Loucy (cell line): ENCODE measurements at regions not wholly inside any gene's neighbourhood (a gene's known extent, or its start where the extent isn't known, plus 50 kb on each side); places are given as distances from the start of the nearest gene placed in this dataset.

Experiments used
- H2AFZ ChIP-seq: fragments of 200-600 bp; sonication (generic); 2 replicates; pipeline ENCODE4 v1.6.0; 2016; ENCODE audit warnings: antibody characterized with exemption, mild to moderate bottlenecking, low read length, moderate library complexity
- H3F3A ChIP-seq: fragments of 200-600 bp; 2 replicates; pipeline ENCODE4 v1.6.0; 2016; ENCODE audit warnings: antibody characterized with exemption, low read depth, mild to moderate bottlenecking
- H3K27me3 ChIP-seq: fragments of 200-600 bp; sonication (generic); 2 replicates; pipeline ENCODE4 v1.6.1; 2014; ENCODE audit warnings: low read length, mild to moderate bottlenecking; ENCODE audit not compliant: insufficient read depth, poor library complexity, severe bottlenecking
- H3K36me3 ChIP-seq: fragments of 200-600 bp; sonication (generic); 2 replicates; pipeline ENCODE4 v1.6.1; 2016; ENCODE audit warnings: low read length; ENCODE audit not compliant: insufficient read depth
- H3K4me1 ChIP-seq: fragments of 200-600 bp; sonication (generic); 2 replicates; pipeline ENCODE4 v1.5.1; 2014; ENCODE audit warnings: low read length, mild to moderate bottlenecking; ENCODE audit not compliant: insufficient read depth, poor library complexity, severe bottlenecking
- H3K4me2 ChIP-seq: fragments of 200-600 bp; sonication (generic); 2 replicates; pipeline ENCODE4 v1.6.0; 2014; ENCODE audit warnings: antibody characterized with exemption, low read length, low read depth, mild to moderate bottlenecking; ENCODE audit not compliant: poor library complexity, severe bottlenecking
- H3K4me3 ChIP-seq: fragments of 200-600 bp; sonication (generic); 2 replicates; pipeline ENCODE4 v1.5.1; 2014; ENCODE audit warnings: low read length, mild to moderate bottlenecking, mixed read lengths; ENCODE audit not compliant: poor library complexity, severe bottlenecking
- H3K79me2 ChIP-seq: fragments of 200-600 bp; sonication (generic); 2 replicates; pipeline ENCODE4 v1.6.1; 2014; ENCODE audit warnings: low read length; ENCODE audit not compliant: insufficient read depth
- H3K9ac ChIP-seq: fragments of 200-600 bp; sonication (generic); 2 replicates; pipeline ENCODE4 v1.6.0; 2014; ENCODE audit warnings: mild to moderate bottlenecking, low read depth, low read length, moderate library complexity; ENCODE audit not compliant: poor library complexity, severe bottlenecking
- H3K9me2 ChIP-seq: fragments of 200-600 bp; sonication (generic); replicated peaks from 2 replicates; pipeline ENCODE4 v1.6.1; 2016; ENCODE audit warnings: low read depth, low read length, mixed read lengths
- H3K9me3 ChIP-seq: fragments of 200-600 bp; sonication (generic); 2 replicates; pipeline ENCODE4 v1.6.1; 2014; ENCODE audit warnings: mild to moderate bottlenecking, antibody characterized with exemption, low read length, low read depth; ENCODE audit not compliant: insufficient read depth
- H4K20me1 ChIP-seq: fragments of 200-600 bp; sonication (generic); 2 replicates; pipeline ENCODE4 v1.6.0; 2014; ENCODE audit warnings: antibody characterized with exemption, low read length, mild to moderate bottlenecking; ENCODE audit not compliant: insufficient read depth, poor library complexity, severe bottlenecking
- CTCF ChIP-seq: fragments of 200-600 bp; sonication (generic); conservative IDR thresholded peaks from 2 replicates; pipeline ENCODE4 v1.5.1; 2014; ENCODE audit warnings: mild to moderate bottlenecking, antibody characterized with exemption, low read length
- EZH2phosphoT487 ChIP-seq: fragments of 200-600 bp; IDR thresholded peaks from 2 replicates; pipeline ENCODE4 v1.6.1; 2018; ENCODE audit warnings: antibody characterized with exemption, mild to moderate bottlenecking, moderate library complexity, borderline replicate concordance

- Histone ChIP-seq H3K27me3 (no peaks in the 10 kb centered on the region), H3K4me1 (peaks cover 12% of the 10 kb centered on the region)
Observed at GRCh38 chr3:109804697-109805096, 467.4 kb upstream of the DPPA4 start.

GRCh38 chr3:109806929-109807328 lies 469.6 kb upstream of the DPPA4 start:
- peak overlapping the region; percentile 27 for H3K9ac ChIP-seq
- peak overlapping the region; percentile 29 for H3K4me2 ChIP-seq

More at GRCh38 chr3:109804697-109805096, 467.4 kb upstream of the DPPA4 start:
- Histone ChIP-seq H3K4me3 (no peak overlapping the region), H2AFZ (no peak overlapping the region), H3K9me3 (no peaks in the 10 kb centered on the region), H3K9me2 (no peaks in the 10 kb centered on the region), H3K36me3 (no peaks in the 10 kb centered on the region), H3K79me2 (no peaks in the 10 kb centered on the region), H3F3A (no peaks in the 10 kb centered on the region), H4K20me1 (no peaks in the 10 kb centered on the region), H3K9ac (no peak overlapping the region), H3K4me2 (no peak overlapping the region)
- no peak for TF ChIP-seq CTCF
- no peak for TF ChIP-seq EZH2phosphoT487

GRCh38 chr3:109809513-109809912 lies 472.2 kb upstream of the DPPA4 start:
- Histone ChIP-seq H3K4me2 (no peak overlapping the region), H3K9me2 (no peaks in the 10 kb centered on the region), H3K9ac (no peak overlapping the region), H3F3A (no peaks in the 10 kb centered on the region), H3K27me3 (no peaks in the 10 kb centered on the region), H4K20me1 (no peaks in the 10 kb centered on the region), H3K36me3 (no peaks in the 10 kb centered on the region), H3K4me1 (peaks cover 12% of the 10 kb centered on the region), H3K9me3 (no peaks in the 10 kb centered on the region), H2AFZ (no peak overlapping the region), H3K4me3 (no peak overlapping the region), H3K79me2 (no peaks in the 10 kb centered on the region)
- TF ChIP-seq CTCF (no peak), EZH2phosphoT487 (no peak)

More at GRCh38 chr3:109806929-109807328, 469.6 kb upstream of the DPPA4 start:
- Histone ChIP-seq H3F3A (no peaks in the 10 kb centered on the region), H3K79me2 (no peaks in the 10 kb centered on the region), H3K36me3 (no peaks in the 10 kb centered on the region), H4K20me1 (no peaks in the 10 kb centered on the region), H3K4me1 (peaks cover 12% of the 10 kb centered on the region), H3K27me3 (no peaks in the 10 kb centered on the region), H3K9me2 (no peaks in the 10 kb centered on the region), H3K9me3 (no peaks in the 10 kb centered on the region), H3K4me3 (peak overlapping the region; percentile 51), H2AFZ (peak overlapping the region; percentile 38; the same call in 1 of the 2 replicates)
- TF ChIP-seq CTCF (no peak), EZH2phosphoT487 (no peak)
